Transverse colon (tissue), 3 donors: ENCODE measurements at regions not wholly inside any gene's neighbourhood (a gene's known extent, or its start where the extent isn't known, plus 50 kb on each side); places are given as distances from the start of the nearest gene placed in this dataset.

Experiments
- POLR2A ChIP-seq: fragments of 450-650 bp; IDR thresholded peaks from one replicate; pipeline ENCODE4 v1.6.1; 2016; ENCODE audit warnings: antibody characterized with exemption, mild to moderate bottlenecking, moderate library complexity
- TF ChIP-seq, protein P1 (sequence below), 5 experiments: fragments of 200-600 bp in 3 of 5; fragments of 450-650 bp in 2 of 5; sonication (generic) in 3 of 5; IDR thresholded peaks; 1 replicate in 2 of 5; 2 replicates in 3 of 5; pipeline ENCODE4 v1.5.1; 2016 to 2017; ENCODE audit warnings: antibody characterized with exemption in 5 of 5, inconsistent platforms in 3 of 5, mild to moderate bottlenecking in 2 of 5, moderate library complexity in 1 of 5

DNA sequence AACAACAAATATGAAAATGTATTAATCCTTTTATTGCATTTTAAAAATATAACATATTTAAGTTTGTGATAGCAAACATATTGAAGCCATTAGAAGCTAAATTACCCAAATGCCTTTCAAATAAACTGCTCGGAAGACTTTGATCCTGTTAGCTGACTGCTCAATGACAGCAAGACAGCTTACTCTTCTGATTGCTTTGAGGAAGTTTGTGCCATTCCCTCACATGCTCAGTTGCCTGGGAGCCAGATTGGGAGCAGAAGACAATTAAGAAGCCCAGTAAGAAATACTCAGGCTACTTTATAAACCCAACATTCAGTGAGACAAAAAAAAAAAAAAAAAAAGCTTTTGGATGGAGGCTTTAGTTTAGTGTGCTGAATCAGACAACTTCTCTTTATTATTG lies 407.1 kb upstream of the SOX11 start:
- TF ChIP-seq, protein P1, sequence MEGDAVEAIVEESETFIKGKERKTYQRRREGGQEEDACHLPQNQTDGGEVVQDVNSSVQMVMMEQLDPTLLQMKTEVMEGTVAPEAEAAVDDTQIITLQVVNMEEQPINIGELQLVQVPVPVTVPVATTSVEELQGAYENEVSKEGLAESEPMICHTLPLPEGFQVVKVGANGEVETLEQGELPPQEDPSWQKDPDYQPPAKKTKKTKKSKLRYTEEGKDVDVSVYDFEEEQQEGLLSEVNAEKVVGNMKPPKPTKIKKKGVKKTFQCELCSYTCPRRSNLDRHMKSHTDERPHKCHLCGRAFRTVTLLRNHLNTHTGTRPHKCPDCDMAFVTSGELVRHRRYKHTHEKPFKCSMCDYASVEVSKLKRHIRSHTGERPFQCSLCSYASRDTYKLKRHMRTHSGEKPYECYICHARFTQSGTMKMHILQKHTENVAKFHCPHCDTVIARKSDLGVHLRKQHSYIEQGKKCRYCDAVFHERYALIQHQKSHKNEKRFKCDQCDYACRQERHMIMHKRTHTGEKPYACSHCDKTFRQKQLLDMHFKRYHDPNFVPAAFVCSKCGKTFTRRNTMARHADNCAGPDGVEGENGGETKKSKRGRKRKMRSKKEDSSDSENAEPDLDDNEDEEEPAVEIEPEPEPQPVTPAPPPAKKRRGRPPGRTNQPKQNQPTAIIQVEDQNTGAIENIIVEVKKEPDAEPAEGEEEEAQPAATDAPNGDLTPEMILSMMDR (IDR thresholded peaks at IDR 0.05) = no peak
- TF ChIP-seq POLR2A = no peak
